Activated CD8-positive, alpha-beta T cell treated with anti-CD3 and anti-CD28 coated beads for 36 hours (primary cell): ENCODE measurements at regions not wholly inside any gene's neighbourhood (a gene's known extent, or its start where the extent isn't known, plus 50 kb on each side); places are given as distances from the start of the nearest gene placed in this dataset.

ENCODE experiments used
- ATAC-seq: fragments of 200-7000 bp; cut with Tn5 transposase; one replicate; pipeline ENCODE4 v1.10.0; 2021; ENCODE audit warnings: mild to moderate bottlenecking, moderate library complexity
- CTCF ChIA-PET: fragments of 350-600 bp; sonication (Branson Sonifier 250); formaldehyde crosslinking; loops from one replicate; lab custom pipeline; 2021; ENCODE audit warnings: antibody characterized with exemption; lab: Charles Lee
- POLR2A ChIA-PET: fragments of 350-600 bp; sonication (Branson Sonifier 250); formaldehyde crosslinking; loops from one replicate; lab custom pipeline; 2021; ENCODE audit warnings: antibody characterized with exemption; lab: Charles Lee
- DNase-seq: peaks from one replicate; pipeline ENCODE4 v3.0.0-alpha.2; 2020
- H3K27ac Mint-ChIP-seq: one replicate; pipeline ENCODE4 v1.8.0; 2021; ENCODE audit warnings: mild to moderate bottlenecking, mixed read lengths
- H3K27me3 Mint-ChIP-seq: one replicate; pipeline ENCODE4 v1.8.0; 2021; ENCODE audit warnings: mixed read lengths
- H3K36me3 Mint-ChIP-seq: one replicate; pipeline ENCODE4 v1.8.0; 2021; ENCODE audit warnings: low read depth, mixed read lengths
- H3K4me1 Mint-ChIP-seq: one replicate; pipeline ENCODE4 v1.8.0; 2021; ENCODE audit warnings: low read depth, mixed read lengths
- H3K4me3 Mint-ChIP-seq: one replicate; pipeline ENCODE4 v1.8.0; 2021; ENCODE audit warnings: mild to moderate bottlenecking, moderate library complexity, mixed read lengths
- H3K9me3 Mint-ChIP-seq: one replicate; pipeline ENCODE4 v1.8.0; 2021; ENCODE audit warnings: mixed read lengths
- CTCF ChIP-seq: fragments of 200-600 bp; IDR thresholded peaks from one replicate; pipeline ENCODE4 v1.8.0; 2022; ENCODE audit warnings: antibody characterized with exemption, mild to moderate bottlenecking
- intact Hi-C: fragments of 100-400 bp; cut with micrococcal nuclease; formaldehyde crosslinking; loops from one replicate; pipeline ENCODE4 v1.10.0; 2022

GRCh38 chr7:142327628-142328405 is 70.0 kb upstream of the PRSS58 start:
- Mint-ChIP-seq H3K4me3 (peak overlapping the region; percentile 29), H3K27ac (peak overlapping the region; percentile 44), H3K4me1 (peaks cover 16% of the 10 kb centered on the region), H3K27me3 (peaks cover 9% of the 10 kb centered on the region), H3K36me3 (no peaks in the 10 kb centered on the region), H3K9me3 (no peaks in the 10 kb centered on the region)
- ChIA-PET POLR2A (interaction anchor here (1.0 kb wide), 1 partner anchor 477 kb away, joined by 3 read pairs; no protein-coding TSS in a partner anchor), CTCF (interaction anchor here (0.7 to 1.6 kb wide), 2 partner anchors 24 to 26 kb away, joined by 3 to 6 read pairs; no protein-coding TSS in a partner anchor)
- no peak for ATAC-seq
- TF ChIP-seq CTCF: no peak
- intact Hi-C loops: no loop called here
- no peak for DNase-seq

DNA sequence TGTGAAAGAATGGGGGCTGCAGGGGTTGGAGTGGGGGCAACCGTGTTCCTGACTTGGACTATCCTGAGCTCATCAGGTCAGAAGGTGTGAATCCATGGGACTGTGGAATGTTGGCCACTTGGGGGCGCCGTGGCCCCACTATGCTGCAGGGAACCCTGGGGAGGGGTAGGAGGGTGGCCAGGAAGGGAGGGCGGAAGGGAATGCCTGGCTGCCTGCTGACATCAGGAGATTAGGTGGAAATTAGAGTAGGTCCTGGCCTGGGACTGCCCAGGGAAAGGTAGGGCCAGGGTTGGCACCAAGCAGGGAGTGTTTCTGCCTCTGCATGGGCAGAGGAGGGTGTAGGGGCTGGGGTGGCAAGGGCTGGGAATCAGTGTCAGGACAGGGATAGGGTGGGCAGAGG is 65.8 kb upstream of the PRSS58 start:
- Mint-ChIP-seq H3K36me3 (no peaks in the 10 kb centered on the region), H3K4me3 (peak overlapping the region; percentile 40), H3K27me3 (no peaks in the 10 kb centered on the region), H3K4me1 (peaks cover 20% of the 10 kb centered on the region), H3K27ac (peak overlapping the region; percentile 40), H3K9me3 (no peaks in the 10 kb centered on the region)
- peak; percentile 61 for ATAC-seq
- ChIA-PET CTCF (interaction anchor here (0.6 to 2.8 kb wide), 23 partner anchors 9 to 891 kb away, joined by 3 to 20 read pairs (median 4); no protein-coding TSS in a partner anchor), POLR2A (interaction anchor here (1.3 kb wide), 1 partner anchor 483 kb away, joined by 3 read pairs; no protein-coding TSS in a partner anchor)
- intact Hi-C loops: loop anchor here (5.0 kb wide), 1 partner anchor 489 kb away; no protein-coding TSS in a partner anchor
- peak; percentile 66 for DNase-seq
- peak; percentile 75 for TF ChIP-seq CTCF

DNA sequence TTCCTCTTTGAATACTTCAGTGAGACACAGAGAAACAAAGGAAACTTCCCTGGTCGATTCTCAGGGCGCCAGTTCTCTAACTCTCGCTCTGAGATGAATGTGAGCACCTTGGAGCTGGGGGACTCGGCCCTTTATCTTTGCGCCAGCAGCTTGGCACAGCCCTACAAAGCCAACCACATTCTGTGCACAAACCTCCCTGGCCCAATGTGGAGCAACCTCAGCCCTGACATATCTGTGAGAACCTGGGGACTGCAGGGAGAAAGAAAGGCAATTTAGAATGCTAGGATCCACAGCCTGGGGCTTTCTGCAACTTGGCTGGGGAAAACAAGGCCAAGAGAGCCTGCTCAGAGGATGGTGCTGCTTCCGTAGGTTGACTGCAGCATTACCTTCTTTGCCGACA is 63.5 kb upstream of the PRSS58 start:
- ATAC-seq (no peak), DNase-seq (no peak)
- intact Hi-C loops: loop anchor here (5.0 kb wide), 1 partner anchor 491 kb away; no protein-coding TSS in a partner anchor
- peak overlapping the region; percentile 22 for H3K4me3 Mint-ChIP-seq
- peaks cover 15% of the 10 kb centered on the region for H3K4me1 Mint-ChIP-seq
- peak overlapping the region; percentile 14 for H3K27ac Mint-ChIP-seq
- no peak for TF ChIP-seq CTCF
- H3K27me3 Mint-ChIP-seq: no peaks in the 10 kb centered on the region
- no peaks in the 10 kb centered on the region for H3K36me3 Mint-ChIP-seq
- CTCF ChIA-PET: interaction anchor here (2.4 to 5.9 kb wide), 3 partner anchors 18 to 345 kb away, joined by 12 to 62 read pairs (median 14); no protein-coding TSS in a partner anchor
- POLR2A ChIA-PET: interaction anchor here (1.2 to 2.5 kb wide), 3 partner anchors 467 to 489 kb away, joined by 3 to 12 read pairs (median 4); no protein-coding TSS in a partner anchor
- no peaks in the 10 kb centered on the region for H3K9me3 Mint-ChIP-seq

GRCh38 chr7:142320883-142321282 is 63.0 kb upstream of the PRSS58 start:
- peak overlapping the region; percentile 13 for H3K27ac Mint-ChIP-seq
- TF ChIP-seq CTCF: no peak
- H3K4me1 Mint-ChIP-seq: peaks cover 14% of the 10 kb centered on the region

More at GRCh38 chr7:142320883-142321282, 63.0 kb upstream of the PRSS58 start:
- ChIA-PET POLR2A (interaction anchor here (0.9 to 2.5 kb wide), 5 partner anchors 467 to 489 kb away, joined by 3 to 12 read pairs (median 4); no protein-coding TSS in a partner anchor), CTCF (interaction anchor here (1.3 to 5.9 kb wide), 5 partner anchors 11 to 490 kb away, joined by 3 to 62 read pairs (median 12); no protein-coding TSS in a partner anchor)
- H3K27me3 Mint-ChIP-seq: no peaks in the 10 kb centered on the region
- intact Hi-C loops: loop anchor here (5.0 kb wide), 1 partner anchor 491 kb away; no protein-coding TSS in a partner anchor
- ATAC-seq (no peak), DNase-seq (no peak)
- H3K9me3 Mint-ChIP-seq: no peaks in the 10 kb centered on the region
- H3K4me3 Mint-ChIP-seq: peak overlapping the region; percentile 4
- H3K36me3 Mint-ChIP-seq: no peaks in the 10 kb centered on the region
